HFF-Myc (cell line): ENCODE measurements at regions not wholly inside any gene's neighbourhood (a gene's known extent, or its start where the extent isn't known, plus 50 kb on each side); places are given as distances from the start of the nearest gene placed in this dataset.

Experiments
- DNase-seq: peaks from one replicate; pipeline ENCODE4 v3.0.0-alpha.2; 2011; ENCODE audit warnings: low read depth; ENCODE audit errors: extremely low read depth
- H3K4me3 ChIP-seq: replicated peaks from 2 replicates; pipeline ENCODE4 v1.5.1; 2011; ENCODE audit warnings: low read depth, mild to moderate bottlenecking, control low read depth, low read length
- TF ChIP-seq, protein P1 (sequence below): IDR thresholded peaks from 2 replicates; pipeline ENCODE4 v1.5.1; 2012; ENCODE audit warnings: mild to moderate bottlenecking, low read depth, low read length, control low read depth; ENCODE audit errors: missing control alignments

DNA sequence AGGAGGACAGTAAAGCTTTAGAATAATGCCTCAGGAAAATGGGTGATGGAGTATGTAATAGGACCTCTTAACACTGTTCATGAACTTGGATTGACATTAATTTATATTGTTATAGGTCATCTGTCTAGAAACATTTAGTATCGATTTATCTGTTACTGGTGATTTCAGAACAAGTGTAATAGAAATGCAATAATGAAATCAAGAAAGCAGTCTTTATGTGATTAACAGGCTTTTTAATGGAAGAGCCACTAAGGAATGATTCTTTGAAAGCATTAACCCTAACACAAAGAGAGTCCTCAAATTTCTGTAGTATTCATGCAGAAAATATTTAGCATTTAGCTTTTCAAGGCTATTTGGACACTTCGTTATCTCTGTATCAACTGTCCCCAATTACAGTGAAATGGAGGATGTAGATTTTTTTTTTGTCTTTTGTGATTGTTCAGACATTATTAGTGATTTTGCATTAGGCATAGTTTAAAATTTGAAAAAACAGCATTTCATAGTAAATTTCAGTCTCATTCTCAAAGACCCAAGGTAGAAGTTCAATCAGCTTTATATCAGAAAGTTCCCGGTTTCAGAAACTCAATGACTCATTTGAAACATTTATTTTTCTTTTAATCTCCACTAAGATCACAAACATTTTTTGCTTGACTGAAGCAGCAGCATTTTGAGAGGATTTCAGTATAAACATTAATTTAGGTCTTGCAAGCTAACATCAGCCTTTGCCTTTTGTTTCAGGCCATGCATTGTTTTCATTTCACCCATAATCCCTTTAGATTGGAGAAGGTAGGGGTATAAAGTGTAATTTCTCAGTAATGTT, 56.3 kb downstream of the AGTR2 start:
- no peak for DNase-seq
- no peak overlapping the region for H3K4me3 ChIP-seq
- TF ChIP-seq, protein P1, sequence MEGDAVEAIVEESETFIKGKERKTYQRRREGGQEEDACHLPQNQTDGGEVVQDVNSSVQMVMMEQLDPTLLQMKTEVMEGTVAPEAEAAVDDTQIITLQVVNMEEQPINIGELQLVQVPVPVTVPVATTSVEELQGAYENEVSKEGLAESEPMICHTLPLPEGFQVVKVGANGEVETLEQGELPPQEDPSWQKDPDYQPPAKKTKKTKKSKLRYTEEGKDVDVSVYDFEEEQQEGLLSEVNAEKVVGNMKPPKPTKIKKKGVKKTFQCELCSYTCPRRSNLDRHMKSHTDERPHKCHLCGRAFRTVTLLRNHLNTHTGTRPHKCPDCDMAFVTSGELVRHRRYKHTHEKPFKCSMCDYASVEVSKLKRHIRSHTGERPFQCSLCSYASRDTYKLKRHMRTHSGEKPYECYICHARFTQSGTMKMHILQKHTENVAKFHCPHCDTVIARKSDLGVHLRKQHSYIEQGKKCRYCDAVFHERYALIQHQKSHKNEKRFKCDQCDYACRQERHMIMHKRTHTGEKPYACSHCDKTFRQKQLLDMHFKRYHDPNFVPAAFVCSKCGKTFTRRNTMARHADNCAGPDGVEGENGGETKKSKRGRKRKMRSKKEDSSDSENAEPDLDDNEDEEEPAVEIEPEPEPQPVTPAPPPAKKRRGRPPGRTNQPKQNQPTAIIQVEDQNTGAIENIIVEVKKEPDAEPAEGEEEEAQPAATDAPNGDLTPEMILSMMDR: no peak

- TF ChIP-seq, protein P1: no peak
- no peak for DNase-seq
- no peak overlapping the region for H3K4me3 ChIP-seq
Observed at GRCh38 chrX:116230130-116230898, 59.8 kb downstream of the AGTR2 start.

DNA sequence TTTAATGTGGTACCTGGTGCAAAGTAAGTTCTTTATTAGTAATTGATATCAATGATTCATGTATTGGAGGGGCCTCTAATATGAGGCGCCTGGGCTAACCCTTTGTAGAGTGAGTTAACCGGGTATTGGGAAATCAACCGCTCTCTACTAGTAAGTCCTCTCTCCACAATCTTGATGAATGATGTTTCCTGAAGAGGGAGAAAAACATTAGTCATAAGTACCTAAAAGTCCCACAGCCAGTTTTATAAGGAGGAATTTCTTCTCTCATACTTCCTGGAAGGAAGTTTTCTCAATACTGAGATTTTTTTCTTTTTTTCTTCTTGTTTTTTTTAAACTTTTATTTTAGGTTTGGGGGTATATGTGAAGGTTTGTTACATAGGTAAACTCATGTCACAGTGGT, 62.3 kb downstream of the AGTR2 start:
- H3K4me3 ChIP-seq: no peak overlapping the region
- TF ChIP-seq, protein P1: no peak
- no peak for DNase-seq

GRCh38 chrX:116236666-116237065, 66.1 kb downstream of the AGTR2 start:
- no peak overlapping the region for H3K4me3 ChIP-seq

DNA sequence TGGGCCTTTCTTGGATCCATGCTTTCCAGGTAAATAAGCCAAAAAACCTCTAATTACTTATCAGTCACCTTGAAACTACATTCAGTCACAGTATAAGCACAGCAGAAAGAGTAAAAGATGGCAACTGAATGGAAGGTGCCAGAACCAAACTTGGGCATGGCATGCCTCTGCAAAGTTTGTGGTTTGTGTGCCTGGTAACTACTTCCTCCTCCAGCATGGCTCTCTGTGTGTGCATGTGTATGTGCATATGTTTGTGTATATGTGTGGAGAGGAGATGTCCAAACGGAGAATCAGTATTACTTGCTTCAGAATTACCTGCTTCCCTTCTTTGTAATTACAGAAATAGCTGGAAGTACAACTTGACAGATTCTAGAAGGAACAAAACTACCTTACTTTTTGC, 67.5 kb downstream of the AGTR2 start:
- DNase-seq: no peak
- TF ChIP-seq, protein P1: no peak
- H3K4me3 ChIP-seq: no peak overlapping the region

More at GRCh38 chrX:116236666-116237065, 66.1 kb downstream of the AGTR2 start:
- TF ChIP-seq, protein P1: no peak
- DNase-seq: no peak

DNA sequence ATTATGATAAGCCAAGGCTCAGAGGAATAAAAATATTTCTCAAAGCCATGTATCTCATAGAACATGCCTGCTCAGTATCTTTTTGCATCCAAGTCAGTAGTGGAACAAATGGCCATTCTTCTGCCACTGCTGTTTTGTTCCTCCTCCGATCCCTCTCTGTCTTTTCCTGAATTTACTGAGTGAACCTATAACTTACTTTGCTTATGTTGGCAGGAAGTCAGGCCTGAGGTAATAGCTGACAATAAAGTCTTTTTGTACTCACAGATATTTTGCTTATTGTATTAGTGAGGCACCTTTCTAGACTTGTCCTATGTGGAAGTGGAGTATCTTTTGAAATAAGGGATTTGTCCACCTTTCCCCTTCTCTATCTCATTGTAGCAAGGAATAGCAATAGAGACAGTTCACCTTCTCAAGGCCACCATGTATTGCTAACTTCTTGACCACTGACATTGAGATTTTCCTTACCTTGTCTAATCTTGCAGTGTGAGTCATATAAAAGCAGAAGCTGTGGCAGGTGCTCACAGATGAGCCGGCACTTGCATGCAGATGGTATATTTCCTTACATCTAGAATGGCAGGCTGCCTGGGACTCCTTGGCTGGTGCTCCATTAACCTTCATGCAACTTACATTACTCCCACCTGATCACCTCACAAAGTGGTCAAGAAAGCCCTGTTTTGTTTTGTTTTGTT, 68.2 kb downstream of the AGTR2 start:
- DNase-seq: no peak
- TF ChIP-seq, protein P1: no peak
- H3K4me3 ChIP-seq: no peak overlapping the region
